GM12878 (cell line): ENCODE measurements at regions not wholly inside any gene's neighbourhood (a gene's known extent, or its start where the extent isn't known, plus 50 kb on each side); places are given as distances from the start of the nearest gene placed in this dataset.

Experiments used
- ATAC-seq: fragments of 200-7000 bp; cut with Tn5 transposase; 3 replicates; pipeline ENCODE4 v1.9.1; 2020; ENCODE audit warnings: mild to moderate bottlenecking, moderate library complexity
- BruUV-seq: library from RNA; stranded (reverse); fragments of 400-500 nt; replicated peaks from 2 replicates; lab custom pipeline; 2021; lab: Mats Ljungman, UMichigan
- CTCF ChIA-PET: fragments of 300-600 bp; sonication (Branson Sonifier 250); formaldehyde crosslinking; extraction: SDS; loops from one replicate; lab custom pipeline; 2021; ENCODE audit warnings: inconsistent platforms; lab: Yijun Ruan, JAX
- POLR2A ChIA-PET: fragments of 350-600 bp; formaldehyde crosslinking; extraction: SDS; loops from one replicate; lab custom pipeline; 2021; ENCODE audit warnings: inconsistent platforms; lab: Charles Lee
- RAD21 ChIA-PET: fragments of 300-600 bp; sonication (Branson Sonifier 250); formaldehyde crosslinking; loops from one replicate; lab custom pipeline; 2023; ENCODE audit warnings: antibody characterized with exemption; ENCODE audit not compliant: unreplicated experiment; lab: Charles Lee
- SMC1A ChIA-PET: fragments of 300-600 bp; sonication (Branson Sonifier 250); formaldehyde crosslinking; loops from one replicate; lab custom pipeline; 2023; ENCODE audit not compliant: unreplicated experiment, uncharacterized antibody; lab: Charles Lee
- DNase-seq: peaks from one replicate; pipeline ENCODE4 v3.0.0-alpha.2; 2011; ENCODE audit warnings: low read depth, low spot score
- FAIRE-seq: peaks from 3 replicates; lab custom pipeline; 2011; peaks lifted over from hg19 to GRCh38; lab: Jason Lieb, UNC
- H2AFZ ChIP-seq: 2 replicates; pipeline ENCODE4 v1.6.0; 2011; ENCODE audit warnings: low read depth, low read length, control low read depth; ENCODE audit not compliant: control insufficient read depth
- H3K27ac ChIP-seq: 2 replicates; pipeline ENCODE4 v1.5.1; 2011; ENCODE audit warnings: control low read depth; ENCODE audit not compliant: control insufficient read depth, insufficient read depth
- H3K27me3 ChIP-seq, 2 experiments: replicated peaks in 1 of 2; 2 replicates each; pipeline versions ENCODE4 v1.6.0 to v1.6.1; 2011; ENCODE audit warnings: low read length in 1 of 2; ENCODE audit not compliant: control insufficient read depth in 2 of 2, insufficient read depth in 2 of 2
- H3K36me3 ChIP-seq, 2 experiments: 2 replicates each; pipeline ENCODE4 v1.5.1; 2011; ENCODE audit warnings: low read length in 1 of 2; ENCODE audit not compliant: control insufficient read depth in 2 of 2, insufficient read depth in 2 of 2
- H3K4me1 ChIP-seq: 2 replicates; pipeline ENCODE4 v1.6.1; 2011; ENCODE audit warnings: mild to moderate bottlenecking, low read length, moderate library complexity, mixed read lengths; ENCODE audit not compliant: control insufficient read depth, insufficient read depth
- H3K4me2 ChIP-seq: 2 replicates; pipeline ENCODE4 v1.6.0; 2011; ENCODE audit warnings: control low read depth; ENCODE audit not compliant: control insufficient read depth, insufficient read depth
- H3K4me3 ChIP-seq: fragments of 200-600 bp; sonication (generic); 2 replicates; pipeline ENCODE4 v1.5.1; 2016
- H3K79me2 ChIP-seq: 2 replicates; pipeline ENCODE4 v1.6.0; 2011; ENCODE audit warnings: low read length; ENCODE audit not compliant: control insufficient read depth, insufficient read depth
- H3K9ac ChIP-seq: 2 replicates; pipeline ENCODE4 v1.8.0; 2011; ENCODE audit warnings: low read length, control low read depth, mixed read lengths; ENCODE audit not compliant: control insufficient read depth, insufficient read depth
- H3K9me3 ChIP-seq: replicated peaks from 3 replicates; pipeline ENCODE4 v1.5.1; 2011; ENCODE audit warnings: mild to moderate bottlenecking, low read length; ENCODE audit not compliant: control insufficient read depth, insufficient read depth
- H4K20me1 ChIP-seq: 2 replicates; pipeline ENCODE4 v1.6.0; 2011; ENCODE audit not compliant: control insufficient read depth, insufficient read depth
- BCL11A ChIP-seq: IDR thresholded peaks from 2 replicates; pipeline ENCODE4 v1.6.1; 2011; ENCODE audit warnings: low read depth, low read length
- BCL3 ChIP-seq: IDR thresholded peaks from 2 replicates; pipeline ENCODE4 v1.6.1; 2011; ENCODE audit warnings: borderline replicate concordance, low read depth, mild to moderate bottlenecking, moderate library complexity, low read length; ENCODE audit not compliant: insufficient read depth, poor library complexity, severe bottlenecking
- BRCA1 ChIP-seq: IDR thresholded peaks from 2 replicates; pipeline ENCODE4 v1.6.1; 2011; ENCODE audit warnings: low read depth, low read length, improper control_type of control experiment
- CBX3 ChIP-seq: fragments of 200-600 bp; sonication (generic); IDR thresholded peaks from 2 replicates; pipeline ENCODE4 v1.6.1; 2016; ENCODE audit warnings: low read depth, borderline replicate concordance
- EZH2 ChIP-seq: IDR thresholded peaks from 2 replicates; pipeline ENCODE4 v1.6.1; 2012; ENCODE audit warnings: low read depth, mild to moderate bottlenecking, control low read depth, inconsistent platforms, low read length, borderline replicate concordance; ENCODE audit not compliant: control insufficient read depth
- FOS ChIP-seq: IDR thresholded peaks from 3 replicates; pipeline ENCODE4 v1.6.1; 2011; ENCODE audit warnings: borderline replicate concordance; ENCODE audit not compliant: insufficient read length; ENCODE audit errors: extremely low read depth
- IRF3 ChIP-seq: fragments of 450-650 bp; IDR thresholded peaks from 2 replicates; pipeline ENCODE4 v1.6.1; 2014; ENCODE audit warnings: mild to moderate bottlenecking
- KAT2A ChIP-seq: conservative IDR thresholded peaks from 2 replicates; pipeline ENCODE4 v1.6.1; 2011; ENCODE audit warnings: low read depth, low read length; ENCODE audit not compliant: control insufficient read depth
- MEF2A ChIP-seq: IDR thresholded peaks from 2 replicates; pipeline ENCODE4 v1.6.1; 2011; ENCODE audit warnings: low read depth, mild to moderate bottlenecking, low read length, moderate library complexity; ENCODE audit not compliant: insufficient read depth
- MEF2B ChIP-seq: fragments of 450-650 bp; IDR thresholded peaks from 2 replicates; pipeline ENCODE4 v1.6.1; 2018; ENCODE audit warnings: mild to moderate bottlenecking, moderate library complexity; ENCODE audit not compliant: partially characterized antibody, poor library complexity, severe bottlenecking
- MTA2 ChIP-seq: fragments of 450-650 bp; IDR thresholded peaks from 2 replicates; pipeline ENCODE4 v1.6.1; 2016; ENCODE audit warnings: low read depth, mild to moderate bottlenecking, moderate library complexity
- MXI1 ChIP-seq: fragments of 150-350 bp; IDR thresholded peaks from 2 replicates; pipeline ENCODE4 v1.6.1; 2011; ENCODE audit warnings: low read depth, mild to moderate bottlenecking, inconsistent platforms, low read length, improper control_type of control experiment
- MYC ChIP-seq: IDR thresholded peaks from 2 replicates; pipeline ENCODE4 v1.6.1; 2011; ENCODE audit warnings: mild to moderate bottlenecking, low read length, moderate library complexity, inconsistent platforms; ENCODE audit not compliant: insufficient read depth, insufficient replicate concordance, insufficient read length, severe bottlenecking
- NRF1 ChIP-seq: conservative IDR thresholded peaks from 2 replicates; pipeline ENCODE4 v1.6.1; 2011; ENCODE audit warnings: mild to moderate bottlenecking, low read depth, low read length, improper control_type of control experiment
- RB1 ChIP-seq: fragments of 450-650 bp; formaldehyde crosslinking; IDR thresholded peaks from 2 replicates; pipeline ENCODE4 v1.6.1; 2017; ENCODE audit warnings: mild to moderate bottlenecking, borderline replicate concordance
- REST ChIP-seq: IDR thresholded peaks from 2 replicates; pipeline ENCODE4 v1.6.1; 2012; ENCODE audit warnings: mild to moderate bottlenecking, low read depth, low read length
- TCF3 ChIP-seq: IDR thresholded peaks from 2 replicates; pipeline ENCODE4 v1.6.1; 2012; ENCODE audit warnings: low read depth, mild to moderate bottlenecking, low read length, borderline replicate concordance; ENCODE audit not compliant: insufficient read depth
- USF2 ChIP-seq: IDR thresholded peaks from 2 replicates; pipeline ENCODE4 v1.6.1; 2011; ENCODE audit warnings: low read depth, low read length, improper control_type of control experiment, borderline replicate concordance
- ZNF207 ChIP-seq: fragments of 450-650 bp; IDR thresholded peaks from 2 replicates; pipeline ENCODE4 v1.6.1; 2014; ENCODE audit warnings: antibody characterized with exemption, mild to moderate bottlenecking, borderline replicate concordance
- WGBS: methylation state at CpG from one replicate; pipeline ENCODE4 v1.1.6; 2016; ENCODE audit warnings: low lambda C conversion rate; ENCODE audit not compliant: insufficient replicate concordance, insufficient coverage; ENCODE audit errors: missing lambda C conversion rate; 5-methylcytosine and 5-hydroxymethylcytosine counted together
- in situ Hi-C: fragments of 300-500 bp; cut with MboI; formaldehyde crosslinking; loops from 9 replicates; pipeline ENCODE4 v1.14.3; 2018; ENCODE audit warnings: mixed read lengths
- intact Hi-C: fragments of 100-400 bp; cut with micrococcal nuclease; formaldehyde crosslinking; loops from one replicate; pipeline ENCODE4 v1.14.2; 2022; ENCODE audit not compliant: unreplicated experiment

GRCh38 chr2:103462101-103462500 is 700.3 kb downstream of the TMEM182 start:
- H3K9me3 ChIP-seq, result no peaks in the 10 kb centered on the region
- H3K4me1 ChIP-seq, result no peaks in the 10 kb centered on the region
- no peaks in the 10 kb centered on the region for H3K79me2 ChIP-seq
- H3K9ac ChIP-seq, result no peak overlapping the region
- H3K4me3 ChIP-seq, result no peak overlapping the region
- no peak overlapping the region for H2AFZ ChIP-seq
- in situ Hi-C loops (no loop called here), intact Hi-C loops (no loop called here)
- SMC1A ChIA-PET, result no interaction called here
- POLR2A ChIA-PET, result no interaction called here
- no TSS peak for BruUV-seq
- CTCF ChIA-PET, result no interaction called here
- 50% methylated on average over 2 of the region's 2 CpGs for WGBS
- no peaks in the 10 kb centered on the region for H4K20me1 ChIP-seq
- H3K4me2 ChIP-seq, result no peak overlapping the region
- FAIRE-seq, result no peak
- H3K27me3 ChIP-seq, result no peaks in the 10 kb centered on the region
- no peak overlapping the region for H3K27ac ChIP-seq
- RAD21 ChIA-PET, result no interaction called here
- DNase-seq, result no peak
- no peak for ATAC-seq
- H3K36me3 ChIP-seq, result no peaks in the 10 kb centered on the region
- TF ChIP-seq TCF3 (no peak), USF2 (no peak), MTA2 (no peak), NRF1 (no peak), BCL3 (no peak), EZH2 (no peak), BCL11A (no peak), KAT2A (no peak), BRCA1 (no peak), RB1 (no peak), MXI1 (no peak), MYC (no peak), ZNF207 (no peak), MEF2A (no peak), REST (no peak), MEF2B (no peak), FOS (no peak), IRF3 (no peak), CBX3 (no peak)
